ENCODE measurements at regions not wholly inside any gene's neighbourhood (a gene's known extent, or its start where the extent isn't known, plus 50 kb on each side); places are given as distances from the start of the nearest gene placed in this dataset.

DNA sequence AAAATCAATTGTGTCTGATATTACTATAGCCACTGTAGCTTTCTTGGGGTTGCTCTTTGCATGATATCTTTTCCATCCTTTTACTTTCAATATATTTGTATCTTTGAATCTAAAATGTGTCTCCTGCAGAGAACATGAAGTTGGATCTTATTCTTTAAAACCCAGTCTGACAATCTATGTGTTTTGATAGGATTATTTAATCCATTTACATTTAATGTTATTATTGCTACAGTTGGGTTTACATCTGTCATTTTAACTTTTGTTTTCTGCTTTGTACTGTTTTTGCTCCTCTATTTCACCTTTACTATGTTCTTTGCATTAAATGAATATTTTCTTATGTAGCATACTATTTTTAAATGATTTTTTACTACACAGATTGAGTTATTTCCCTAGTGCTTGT is 230.9 kb downstream of the ANTXR2 start (continued):
- TF ChIP-seq, protein P1, sequence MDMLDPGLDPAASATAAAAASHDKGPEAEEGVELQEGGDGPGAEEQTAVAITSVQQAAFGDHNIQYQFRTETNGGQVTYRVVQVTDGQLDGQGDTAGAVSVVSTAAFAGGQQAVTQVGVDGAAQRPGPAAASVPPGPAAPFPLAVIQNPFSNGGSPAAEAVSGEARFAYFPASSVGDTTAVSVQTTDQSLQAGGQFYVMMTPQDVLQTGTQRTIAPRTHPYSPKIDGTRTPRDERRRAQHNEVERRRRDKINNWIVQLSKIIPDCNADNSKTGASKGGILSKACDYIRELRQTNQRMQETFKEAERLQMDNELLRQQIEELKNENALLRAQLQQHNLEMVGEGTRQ (IDR thresholded peaks at IDR 0.05; ENCODE audit: borderline replicate concordance, low read depth, low read length) = no peak
- no peak for TF ChIP-seq SUPT20H (IDR thresholded peaks at IDR 0.05; ENCODE audit: borderline replicate concordance, control insufficient read depth, low read depth, low read length)

DNA sequence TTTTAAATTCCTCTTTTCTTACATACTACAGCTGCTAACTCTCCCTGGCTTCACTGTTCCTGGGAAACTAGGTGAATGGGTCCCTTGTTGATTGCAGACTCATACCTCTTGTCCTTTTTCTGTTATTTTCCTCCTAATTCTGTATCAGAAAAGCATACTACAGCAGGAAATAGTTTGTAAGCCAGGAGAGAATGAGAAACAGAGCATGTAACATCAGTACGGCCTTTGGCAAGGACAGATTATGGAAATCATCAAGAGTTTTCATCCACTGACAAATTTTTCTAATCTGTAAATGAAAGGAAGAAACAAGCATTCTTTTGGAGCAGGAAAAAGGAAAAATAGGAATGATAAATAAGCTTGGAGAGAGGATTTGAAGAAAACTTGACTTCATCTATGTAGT is 239.2 kb downstream of the ANTXR2 start:
- WGBS (ENCODE audit: insufficient coverage, insufficient replicate concordance, low lambda C conversion rate, missing lambda C conversion rate) = 65% methylated on average over 1 of the region's 1 CpG
- H3K4me3 ChIP-seq = no peak overlapping the region
- ChIA-PET SMC1A (ENCODE audit: uncharacterized antibody, unreplicated experiment) (no interaction called here), CTCF (no interaction called here), POLR2A (interaction anchor here (0.5 kb wide), 1 partner anchor 155 kb away, joined by 3 read pairs; no protein-coding TSS in a partner anchor), RAD21 (ENCODE audit: unreplicated experiment) (no interaction called here)
- no peak for DNase-seq (ENCODE audit: low read depth, low spot score)
- H3K27ac ChIP-seq (ENCODE audit: control insufficient read depth, insufficient read depth) = no peak overlapping the region
- no peaks in the 10 kb centered on the region for H3K36me3 ChIP-seq (ENCODE audit: control insufficient read depth in 2 of 2, insufficient read depth in 2 of 2, low read length in 1 of 2)
- H3K79me2 ChIP-seq (ENCODE audit: control insufficient read depth, insufficient read depth, low read length) = no peaks in the 10 kb centered on the region
- FAIRE-seq = no peak
- intact Hi-C loops (cut with micrococcal nuclease; ENCODE audit: unreplicated experiment) (no loop called here), in situ Hi-C loops (cut with MboI) (no loop called here)
- H3K4me1 ChIP-seq (ENCODE audit: control insufficient read depth, insufficient read depth, low read length) = no peaks in the 10 kb centered on the region
- H3K27me3 ChIP-seq (replicated peaks in 1 of 2; ENCODE audit: control insufficient read depth in 2 of 2, insufficient read depth in 2 of 2, low read length in 1 of 2) = no peaks in the 10 kb centered on the region
- ATAC-seq = no peak
- BruUV-seq (replicated peaks) = no TSS peak
- H3K9ac ChIP-seq (ENCODE audit: control insufficient read depth, insufficient read depth, low read length) = no peak overlapping the region
- H2AFZ ChIP-seq (ENCODE audit: control insufficient read depth, low read depth, low read length) = no peak overlapping the region
- no peaks in the 10 kb centered on the region for H3K9me3 ChIP-seq (replicated peaks; ENCODE audit: control insufficient read depth, insufficient read depth, low read length)
- H4K20me1 ChIP-seq (ENCODE audit: control insufficient read depth, insufficient read depth) = no peaks in the 10 kb centered on the region
- H3K4me2 ChIP-seq (ENCODE audit: control insufficient read depth, insufficient read depth) = no peak overlapping the region
- TF ChIP-seq POLR2AphosphoS5 (IDR thresholded peaks at IDR 0.05; ENCODE audit: low read length) (no peak), KDM1A (IDR thresholded peaks at IDR 0.05; ENCODE audit: borderline replicate concordance) (no peak), STAT1 (conservative IDR thresholded peaks at IDR 0.05) (no peak), BMI1 (IDR thresholded peaks at IDR 0.05; ENCODE audit: borderline replicate concordance) (no peak), RCOR1 (conservative IDR thresholded peaks at IDR 0.05; ENCODE audit: low read depth, low read length) (no peak), SPI1 (IDR thresholded peaks at IDR 0.05; ENCODE audit: borderline replicate concordance, insufficient read depth, low read depth, low read length) (no peak), FOS (IDR thresholded peaks at IDR 0.05; ENCODE audit: borderline replicate concordance, extremely low read depth, insufficient read length) (no peak), RAD51 (IDR thresholded peaks at IDR 0.05) (no peak), MXI1 (IDR thresholded peaks at IDR 0.05; ENCODE audit: low read depth, low read length) (no peak), TCF12 (IDR thresholded peaks at IDR 0.05; ENCODE audit: low read depth, low read length) (no peak)
- TF ChIP-seq, protein P2, sequence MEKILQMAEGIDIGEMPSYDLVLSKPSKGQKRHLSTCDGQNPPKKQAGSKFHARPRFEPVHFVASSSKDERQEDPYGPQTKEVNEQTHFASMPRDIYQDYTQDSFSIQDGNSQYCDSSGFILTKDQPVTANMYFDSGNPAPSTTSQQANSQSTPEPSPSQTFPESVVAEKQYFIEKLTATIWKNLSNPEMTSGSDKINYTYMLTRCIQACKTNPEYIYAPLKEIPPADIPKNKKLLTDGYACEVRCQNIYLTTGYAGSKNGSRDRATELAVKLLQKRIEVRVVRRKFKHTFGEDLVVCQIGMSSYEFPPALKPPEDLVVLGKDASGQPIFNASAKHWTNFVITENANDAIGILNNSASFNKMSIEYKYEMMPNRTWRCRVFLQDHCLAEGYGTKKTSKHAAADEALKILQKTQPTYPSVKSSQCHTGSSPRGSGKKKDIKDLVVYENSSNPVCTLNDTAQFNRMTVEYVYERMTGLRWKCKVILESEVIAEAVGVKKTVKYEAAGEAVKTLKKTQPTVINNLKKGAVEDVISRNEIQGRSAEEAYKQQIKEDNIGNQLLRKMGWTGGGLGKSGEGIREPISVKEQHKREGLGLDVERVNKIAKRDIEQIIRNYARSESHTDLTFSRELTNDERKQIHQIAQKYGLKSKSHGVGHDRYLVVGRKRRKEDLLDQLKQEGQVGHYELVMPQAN (conservative IDR thresholded peaks at IDR 0.05) = no peak
- TF ChIP-seq, protein P3, sequence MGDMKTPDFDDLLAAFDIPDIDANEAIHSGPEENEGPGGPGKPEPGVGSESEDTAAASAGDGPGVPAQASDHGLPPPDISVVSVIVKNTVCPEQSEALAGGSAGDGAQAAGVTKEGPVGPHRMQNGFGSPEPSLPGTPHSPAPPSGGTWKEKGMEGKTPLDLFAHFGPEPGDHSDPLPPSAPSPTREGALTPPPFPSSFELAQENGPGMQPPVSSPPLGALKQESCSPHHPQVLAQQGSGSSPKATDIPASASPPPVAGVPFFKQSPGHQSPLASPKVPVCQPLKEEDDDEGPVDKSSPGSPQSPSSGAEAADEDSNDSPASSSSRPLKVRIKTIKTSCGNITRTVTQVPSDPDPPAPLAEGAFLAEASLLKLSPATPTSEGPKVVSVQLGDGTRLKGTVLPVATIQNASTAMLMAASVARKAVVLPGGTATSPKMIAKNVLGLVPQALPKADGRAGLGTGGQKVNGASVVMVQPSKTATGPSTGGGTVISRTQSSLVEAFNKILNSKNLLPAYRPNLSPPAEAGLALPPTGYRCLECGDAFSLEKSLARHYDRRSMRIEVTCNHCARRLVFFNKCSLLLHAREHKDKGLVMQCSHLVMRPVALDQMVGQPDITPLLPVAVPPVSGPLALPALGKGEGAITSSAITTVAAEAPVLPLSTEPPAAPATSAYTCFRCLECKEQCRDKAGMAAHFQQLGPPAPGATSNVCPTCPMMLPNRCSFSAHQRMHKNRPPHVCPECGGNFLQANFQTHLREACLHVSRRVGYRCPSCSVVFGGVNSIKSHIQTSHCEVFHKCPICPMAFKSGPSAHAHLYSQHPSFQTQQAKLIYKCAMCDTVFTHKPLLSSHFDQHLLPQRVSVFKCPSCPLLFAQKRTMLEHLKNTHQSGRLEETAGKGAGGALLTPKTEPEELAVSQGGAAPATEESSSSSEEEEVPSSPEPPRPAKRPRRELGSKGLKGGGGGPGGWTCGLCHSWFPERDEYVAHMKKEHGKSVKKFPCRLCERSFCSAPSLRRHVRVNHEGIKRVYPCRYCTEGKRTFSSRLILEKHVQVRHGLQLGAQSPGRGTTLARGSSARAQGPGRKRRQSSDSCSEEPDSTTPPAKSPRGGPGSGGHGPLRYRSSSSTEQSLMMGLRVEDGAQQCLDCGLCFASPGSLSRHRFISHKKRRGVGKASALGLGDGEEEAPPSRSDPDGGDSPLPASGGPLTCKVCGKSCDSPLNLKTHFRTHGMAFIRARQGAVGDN (IDR thresholded peaks at IDR 0.05) = no peak
- TF ChIP-seq, protein P4, sequence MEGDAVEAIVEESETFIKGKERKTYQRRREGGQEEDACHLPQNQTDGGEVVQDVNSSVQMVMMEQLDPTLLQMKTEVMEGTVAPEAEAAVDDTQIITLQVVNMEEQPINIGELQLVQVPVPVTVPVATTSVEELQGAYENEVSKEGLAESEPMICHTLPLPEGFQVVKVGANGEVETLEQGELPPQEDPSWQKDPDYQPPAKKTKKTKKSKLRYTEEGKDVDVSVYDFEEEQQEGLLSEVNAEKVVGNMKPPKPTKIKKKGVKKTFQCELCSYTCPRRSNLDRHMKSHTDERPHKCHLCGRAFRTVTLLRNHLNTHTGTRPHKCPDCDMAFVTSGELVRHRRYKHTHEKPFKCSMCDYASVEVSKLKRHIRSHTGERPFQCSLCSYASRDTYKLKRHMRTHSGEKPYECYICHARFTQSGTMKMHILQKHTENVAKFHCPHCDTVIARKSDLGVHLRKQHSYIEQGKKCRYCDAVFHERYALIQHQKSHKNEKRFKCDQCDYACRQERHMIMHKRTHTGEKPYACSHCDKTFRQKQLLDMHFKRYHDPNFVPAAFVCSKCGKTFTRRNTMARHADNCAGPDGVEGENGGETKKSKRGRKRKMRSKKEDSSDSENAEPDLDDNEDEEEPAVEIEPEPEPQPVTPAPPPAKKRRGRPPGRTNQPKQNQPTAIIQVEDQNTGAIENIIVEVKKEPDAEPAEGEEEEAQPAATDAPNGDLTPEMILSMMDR (IDR thresholded peaks at IDR 0.05 in 2 of 3, conservative IDR thresholded peaks at IDR 0.05 in 1 of 3; ENCODE audit: control insufficient read depth in 2 of 3, extremely low read depth in 1 of 3, insufficient read depth in 1 of 3, low read depth in 3 of 3, low read length in 3 of 3) = no peak
